HG02870 (cell line): ENCODE measurements at regions not wholly inside any gene's neighbourhood (a gene's known extent, or its start where the extent isn't known, plus 50 kb on each side); places are given as distances from the start of the nearest gene placed in this dataset.
"Not testable (repeated sequence)": the region's sequence is repeated elsewhere in the genome, so short reads cannot be mapped to it uniquely, and the experiment has no call there.

Experiments
- ATAC-seq: cut with Tn5 transposase; IDR thresholded peaks from one replicate; pipeline ENCODE4 v1.9.1; 2021; ENCODE audit warnings: mild to moderate bottlenecking, moderate library complexity; ENCODE audit not compliant: unreplicated experiment

DNA sequence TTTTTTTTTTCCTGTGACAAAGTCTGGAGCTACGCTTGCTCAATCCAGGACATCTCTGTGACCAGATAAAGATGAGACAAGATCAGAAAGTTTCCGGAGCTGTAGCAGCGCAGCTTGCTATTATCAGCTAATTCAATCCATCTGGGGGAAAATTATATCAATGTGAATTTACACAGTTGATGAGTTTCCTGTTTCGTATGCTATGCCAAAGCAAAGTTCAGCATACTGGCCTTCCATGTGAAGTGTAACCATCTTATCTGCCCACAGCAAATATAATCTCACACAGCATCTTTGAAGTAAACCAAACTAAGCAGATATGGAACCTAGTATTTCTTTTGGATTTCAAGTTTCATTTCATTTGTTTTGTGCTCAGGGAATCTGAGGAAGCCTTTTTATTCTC is 1767.7 kb downstream of the EFNA5 start:
- ATAC-seq = no peak

GRCh38 chr5:105899726-105900125 is 1771.0 kb downstream of the EFNA5 start:
- no peak for ATAC-seq

GRCh38 chr5:105898183-105898582 is 1772.6 kb downstream of the EFNA5 start:
- no peak for ATAC-seq

GRCh38 chr5:105885266-105885665 is 1785.5 kb downstream of the EFNA5 start:
- ATAC-seq = no peak

DNA sequence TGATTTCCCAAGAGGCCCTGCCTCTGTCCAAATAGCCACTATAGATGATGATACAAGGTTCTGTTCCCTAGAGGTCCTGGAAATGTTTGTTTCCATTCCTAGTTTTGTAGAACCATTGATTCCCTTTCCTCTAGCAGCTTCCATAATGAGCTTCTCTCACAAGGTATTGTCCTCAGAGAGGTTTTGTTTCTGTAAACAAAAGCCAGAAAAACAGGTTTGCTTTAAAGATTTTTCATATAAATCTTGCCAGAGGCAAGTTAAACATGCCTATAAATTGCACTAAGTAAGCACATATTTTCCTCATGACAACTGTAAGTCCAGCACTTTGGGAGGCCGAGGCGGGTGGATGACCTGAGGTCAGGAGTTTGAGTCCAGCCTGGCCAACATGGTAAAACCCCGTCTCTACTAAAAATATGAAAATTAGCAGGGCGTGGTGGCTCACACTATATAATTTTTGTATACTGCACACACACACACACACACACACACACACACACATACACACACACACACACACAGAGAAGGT is 1787.7 kb downstream of the EFNA5 start:
- ATAC-seq = no peak

- ATAC-seq = no peak
Measured at GRCh38 chr5:105878402-105878801, 1792.3 kb downstream of the EFNA5 start.

DNA sequence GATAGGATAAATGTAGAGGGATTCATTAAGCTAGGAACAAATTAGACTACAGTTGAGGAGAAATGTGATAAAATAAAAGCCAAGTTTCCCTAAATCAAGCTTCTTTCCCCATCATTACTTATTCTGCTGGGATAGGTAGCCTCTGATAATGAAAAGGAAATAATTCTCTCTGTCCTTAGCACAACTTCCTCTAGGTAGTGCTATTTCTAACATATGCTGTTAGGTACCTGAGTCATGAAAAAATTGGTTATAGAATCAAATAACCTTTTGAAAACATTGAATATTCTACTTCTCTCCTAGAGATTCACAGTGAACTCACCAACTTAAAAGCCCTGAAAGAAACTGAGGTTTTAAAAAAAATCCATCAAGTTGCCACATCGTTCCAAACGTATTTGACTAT is 1793.1 kb downstream of the EFNA5 start:
- ATAC-seq = no peak

GRCh38 chr5:105874316-105874715 is 1796.4 kb downstream of the EFNA5 start:
- ATAC-seq = no peak

DNA sequence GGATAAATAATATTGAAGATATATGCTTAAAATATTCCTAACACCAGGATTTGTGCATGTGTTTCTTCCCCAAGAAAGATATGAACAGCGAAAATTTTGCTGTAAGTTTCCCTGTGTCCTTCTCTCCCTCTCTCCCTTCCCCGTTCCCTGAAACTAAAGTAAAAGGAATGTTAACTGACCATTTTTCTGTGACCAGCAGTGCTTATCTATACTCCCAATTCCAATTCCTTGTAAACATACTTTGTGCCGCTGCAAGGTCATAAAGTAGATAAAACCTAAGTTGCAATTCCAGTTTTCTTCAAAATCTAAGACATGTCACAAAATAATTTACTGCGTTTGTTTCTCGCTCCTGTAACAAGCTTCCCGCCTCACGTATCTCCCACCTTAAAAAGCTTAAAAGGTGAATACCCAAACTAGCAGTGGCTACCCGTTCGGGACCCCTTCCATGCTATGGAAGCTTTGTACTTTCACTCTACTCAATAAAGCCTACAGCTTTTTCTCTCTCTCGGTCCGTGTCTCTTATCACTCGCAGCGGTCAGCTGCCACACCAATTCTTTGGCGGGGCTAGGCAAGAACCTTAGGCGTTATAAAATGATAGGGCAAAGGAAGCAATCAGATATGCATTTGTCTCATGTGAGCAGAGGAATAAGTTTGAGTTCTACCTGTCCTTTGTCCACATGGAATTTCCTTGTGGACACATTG is 1798.0 kb downstream of the EFNA5 start:
- no peak for ATAC-seq

- ATAC-seq = no peak
Measured at GRCh38 chr5:105868038-105868780, 1802.5 kb downstream of the EFNA5 start.

DNA sequence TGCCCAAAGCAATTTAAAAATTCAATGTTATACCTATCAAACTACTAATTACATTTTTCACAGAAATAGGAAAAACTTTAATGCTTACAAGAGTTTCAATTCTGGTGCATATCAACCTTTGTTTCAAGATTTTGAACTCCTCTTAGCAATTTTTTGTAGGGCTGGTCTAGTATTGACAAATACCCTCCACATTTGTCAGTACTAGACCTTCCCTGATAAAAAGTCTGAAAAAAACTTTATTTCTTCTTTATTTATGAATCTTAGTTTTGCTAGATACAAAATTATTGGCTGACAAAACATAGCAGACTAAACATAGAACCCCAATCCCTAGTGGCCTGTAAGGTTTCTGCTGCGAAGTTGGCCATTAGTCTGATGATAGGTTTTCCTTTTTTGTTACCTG is 1804.9 kb downstream of the EFNA5 start:
- no peak for ATAC-seq

DNA sequence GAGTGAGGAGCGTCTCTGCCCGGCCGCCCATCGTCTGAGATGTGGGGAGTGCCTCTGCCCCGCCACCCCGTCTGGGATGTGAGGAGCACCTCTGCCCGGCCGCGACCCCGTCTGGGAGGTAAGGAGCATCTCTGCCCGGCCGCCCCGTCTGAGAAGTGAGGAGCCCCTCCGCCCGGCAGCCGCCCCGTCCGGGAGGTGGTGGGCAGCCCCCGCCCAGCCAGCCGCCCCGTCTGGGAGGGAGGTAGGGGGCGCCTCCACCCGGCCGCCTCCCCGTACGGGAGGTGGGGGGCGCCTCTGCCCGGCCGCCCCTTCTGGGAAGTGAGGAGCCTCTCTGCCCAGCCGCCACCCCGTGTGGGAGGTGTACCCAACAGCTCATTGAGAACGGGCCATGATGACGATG is 1811.4 kb downstream of the EFNA5 start:
- not testable (repeated sequence) for ATAC-seq

- no peak for ATAC-seq
Measured at GRCh38 chr5:105849701-105850100, 1821.0 kb downstream of the EFNA5 start.

GRCh38 chr5:105840800-105841199 is 1829.9 kb downstream of the EFNA5 start:
- no peak for ATAC-seq

- ATAC-seq = no peak
Measured at GRCh38 chr5:105836887-105837286, 1833.8 kb downstream of the EFNA5 start.

DNA sequence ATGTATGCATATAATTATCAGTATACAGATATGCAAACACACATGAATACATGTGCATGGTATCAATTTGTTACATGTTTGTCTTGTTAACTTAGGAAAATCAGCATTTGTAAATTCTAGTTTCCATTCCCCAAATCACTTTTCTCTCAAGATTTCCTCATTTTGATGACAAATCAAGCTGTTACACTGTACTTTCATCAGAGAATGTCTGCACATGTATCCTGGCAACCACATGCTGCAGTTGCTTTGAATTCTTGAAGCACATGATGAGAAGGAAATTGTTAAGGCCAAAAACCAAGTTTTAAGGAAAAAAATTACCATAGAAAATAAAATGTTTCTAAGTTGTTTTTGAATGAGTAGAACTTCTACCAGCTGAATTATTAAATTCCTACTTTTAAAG is 1834.5 kb downstream of the EFNA5 start:
- no peak for ATAC-seq

DNA sequence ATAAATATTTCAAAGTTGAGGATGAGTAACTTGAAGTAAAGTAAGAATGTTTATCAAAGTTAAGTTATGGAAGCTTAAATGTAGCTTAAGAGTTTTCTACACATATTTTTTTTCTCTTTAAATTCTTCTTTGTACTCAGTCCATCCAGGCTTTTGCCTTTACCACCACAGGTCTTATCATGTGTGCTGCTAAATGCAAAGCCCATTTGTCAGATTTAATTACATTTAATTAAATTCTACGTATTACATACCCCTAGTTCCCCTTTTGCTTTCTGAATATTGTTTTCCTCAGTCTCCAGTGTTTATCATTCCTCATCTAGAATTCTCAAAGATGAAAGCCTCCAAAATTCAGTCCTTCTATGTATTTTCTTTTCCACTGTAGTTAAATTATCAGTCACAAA is 1841.9 kb downstream of the EFNA5 start:
- ATAC-seq = no peak

DNA sequence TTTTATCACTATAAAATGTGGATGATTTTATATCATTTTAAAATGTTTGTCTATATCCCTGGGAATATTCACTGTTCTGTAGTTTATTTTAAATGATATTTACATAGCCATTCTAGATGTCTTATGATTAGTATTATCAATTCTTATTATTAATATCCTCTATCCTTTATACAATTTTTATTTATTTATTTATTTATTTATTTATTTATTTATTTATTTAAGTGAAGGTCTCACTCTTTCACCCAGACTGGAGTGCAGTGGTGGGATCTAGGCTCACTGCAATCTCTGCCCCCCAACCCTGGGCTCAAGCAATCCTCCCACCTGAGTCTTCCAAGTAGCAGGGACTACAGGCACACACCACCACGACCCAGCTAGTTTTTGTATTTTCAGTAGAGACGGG is 1848.9 kb downstream of the EFNA5 start:
- no peak for ATAC-seq

DNA sequence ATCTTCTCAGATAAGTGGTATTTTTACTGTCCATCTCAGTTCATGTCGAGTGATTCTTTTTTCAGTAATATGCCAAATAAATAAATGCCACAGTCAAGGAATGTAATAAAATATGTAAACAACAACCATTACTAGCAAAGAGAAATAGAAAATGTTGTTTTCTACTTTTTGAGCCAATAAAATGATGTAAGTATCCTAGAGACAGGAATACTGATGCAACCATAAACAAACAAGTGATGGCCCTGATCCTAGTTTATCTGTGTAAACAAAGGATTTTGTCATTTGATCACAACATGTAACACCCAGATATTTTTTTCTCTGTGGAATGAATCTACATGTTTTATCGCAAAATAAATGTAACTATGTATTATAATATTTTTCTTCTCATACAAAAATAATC is 1852.8 kb downstream of the EFNA5 start:
- ATAC-seq = no peak

DNA sequence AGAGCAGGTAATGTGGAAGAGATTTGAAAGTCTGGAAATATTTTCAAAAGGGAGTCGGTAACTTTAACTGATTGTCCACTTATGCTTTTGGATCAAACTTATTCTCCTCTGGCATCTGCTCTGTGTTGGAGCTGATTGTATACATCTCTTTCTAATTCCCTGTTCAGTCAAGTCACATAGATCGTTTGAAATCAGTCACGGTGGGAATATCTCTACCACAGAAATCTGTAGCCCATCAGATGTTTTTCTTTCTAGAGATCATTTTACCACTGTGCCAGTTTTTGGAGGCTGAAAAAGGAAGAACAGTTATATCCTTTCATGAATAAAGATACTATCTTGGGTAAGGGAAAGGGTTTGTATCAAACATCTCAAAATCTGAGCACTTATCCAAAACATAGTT is 1853.3 kb downstream of the EFNA5 start:
- no peak for ATAC-seq

- ATAC-seq = no peak
Measured at GRCh38 chr5:105816961-105817360, 1853.8 kb downstream of the EFNA5 start.

GRCh38 chr5:105812304-105812703 is 1858.4 kb downstream of the EFNA5 start:
- ATAC-seq = no peak
